Activated CD4-positive, alpha-beta T cell treated with anti-CD3 and anti-CD28 coated beads, Interleukin-2, Interleukin-6, amounts not matched to agents 100 ng/mL and 50 ng/mL, durations not matched to agents 16 hours and 8 hours (primary cell): ENCODE measurements at regions not wholly inside any gene's neighbourhood (a gene's known extent, or its start where the extent isn't known, plus 50 kb on each side); places are given as distances from the start of the nearest gene placed in this dataset.
"Not testable (repeated sequence)": the region's sequence is repeated elsewhere in the genome, so short reads cannot be mapped to it uniquely, and the experiment has no call there.

ENCODE experiments used
- DNase-seq: peaks from one replicate; pipeline ENCODE4 v3.0.0-alpha.2; 2020

DNA sequence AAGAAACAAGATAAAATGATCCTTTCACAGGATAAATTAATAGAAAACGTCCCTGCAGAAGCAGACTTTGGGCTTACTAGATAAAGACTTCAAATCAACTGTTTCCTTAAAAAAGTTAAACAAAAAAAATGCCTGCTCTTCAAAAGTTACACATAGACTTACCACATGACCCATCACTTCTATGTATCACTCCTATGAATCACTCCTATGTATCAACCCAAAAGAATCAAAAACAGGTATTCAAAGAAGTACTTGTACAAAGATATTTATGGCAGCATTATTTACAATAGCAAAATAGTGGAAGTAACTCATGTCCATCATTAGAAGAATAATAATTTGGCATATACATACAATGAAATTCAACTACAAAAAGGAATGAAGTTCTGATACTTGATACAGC is 56.3 kb upstream of the PRDM9 start:
- no peak for DNase-seq

DNA sequence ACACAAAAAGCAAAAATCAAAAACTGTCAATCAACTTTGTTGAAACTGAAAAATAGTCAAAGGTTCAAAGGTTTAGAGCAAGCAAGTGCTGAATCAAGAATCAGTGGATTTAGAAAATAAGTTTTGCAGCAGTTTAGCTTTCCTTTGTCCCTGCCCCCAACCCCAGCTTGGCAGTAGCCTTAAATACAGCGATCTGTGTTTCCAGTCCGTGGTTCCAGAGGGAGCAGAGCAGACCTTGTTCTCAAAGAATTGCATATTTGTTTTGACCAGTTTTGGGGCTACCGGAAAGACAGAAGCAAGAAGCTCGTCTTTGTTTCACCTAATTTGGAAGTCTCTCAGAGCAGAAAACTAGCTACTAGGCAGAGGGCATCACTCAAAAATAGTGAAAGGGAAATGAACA is 57.2 kb upstream of the PRDM9 start:
- no peak for DNase-seq

DNA sequence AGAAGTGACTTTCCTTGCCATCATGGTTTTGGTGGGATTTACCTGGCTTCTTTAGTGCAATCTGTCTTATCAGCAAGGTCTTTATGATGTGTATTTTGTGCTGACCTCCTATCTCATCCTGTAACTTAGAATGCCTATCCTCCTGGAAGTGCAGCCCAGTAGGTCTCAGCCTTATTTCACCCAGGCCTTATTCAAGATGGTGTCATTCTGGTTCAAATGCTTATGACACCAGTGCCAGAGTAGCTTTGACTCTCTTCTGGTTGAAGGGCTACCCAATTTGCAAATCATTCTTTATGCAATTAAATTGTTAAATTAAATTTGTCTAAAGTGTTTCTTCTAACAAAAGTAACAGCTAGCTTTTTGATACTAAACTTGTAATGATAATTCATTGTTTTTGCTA is 58.8 kb upstream of the PRDM9 start:
- no peak for DNase-seq

DNA sequence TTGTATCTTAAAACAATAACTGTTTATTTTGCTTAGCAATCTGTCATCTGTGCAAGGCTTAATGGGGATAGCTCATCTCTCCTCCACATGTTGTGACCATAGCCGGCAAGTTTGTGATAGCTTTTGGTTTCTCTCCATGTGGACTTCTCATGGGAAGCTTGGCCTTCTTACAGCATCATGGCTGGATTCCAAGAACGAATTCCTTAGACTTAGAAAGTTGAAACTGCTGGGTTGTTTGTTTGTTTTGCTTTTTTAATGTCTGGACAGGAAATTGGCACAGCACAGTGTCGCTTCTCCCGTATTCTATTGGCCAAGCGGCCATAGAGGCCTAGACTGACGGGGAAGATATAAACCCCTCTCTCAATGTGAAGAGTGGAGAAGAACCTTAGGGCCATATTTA is 61.0 kb upstream of the PRDM9 start:
- DNase-seq: no peak

DNA sequence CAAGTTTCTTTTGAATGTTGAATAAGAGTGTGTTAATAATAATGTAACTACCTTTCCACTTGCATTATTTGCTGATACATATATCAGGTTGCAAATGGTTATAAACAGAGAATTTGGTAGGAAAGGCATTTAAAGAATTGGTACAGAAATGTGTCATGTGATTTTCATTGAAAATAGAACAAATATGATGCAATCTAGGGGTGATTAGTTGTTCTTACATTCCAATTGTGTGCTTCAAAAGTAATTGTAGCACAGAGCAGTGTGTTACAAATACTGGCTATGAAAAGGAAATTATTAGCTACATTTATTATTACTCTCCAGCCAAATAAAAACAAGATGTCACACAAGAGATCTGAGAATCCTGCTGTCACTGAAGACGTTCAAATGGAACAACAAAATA is 61.8 kb upstream of the PRDM9 start:
- no peak for DNase-seq

DNA sequence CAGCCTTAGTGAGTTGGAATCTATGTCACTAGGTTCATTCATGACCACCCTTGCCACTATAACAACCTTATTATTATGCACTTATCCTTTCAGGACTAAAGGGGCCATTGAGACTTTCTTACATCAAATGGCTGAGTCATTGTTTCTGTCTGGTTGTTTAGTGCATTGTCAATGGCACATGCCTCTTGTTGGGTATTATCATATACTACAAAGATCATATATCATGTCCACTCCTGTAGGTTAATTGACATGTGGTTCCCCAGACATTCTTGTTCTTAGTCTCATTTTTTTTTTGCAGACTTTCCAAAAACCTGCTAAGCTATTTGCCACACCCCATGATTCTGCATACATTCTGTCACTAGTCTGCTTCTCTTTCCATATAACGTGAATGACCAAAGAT is 66.7 kb upstream of the PRDM9 start:
- DNase-seq: no peak

DNA sequence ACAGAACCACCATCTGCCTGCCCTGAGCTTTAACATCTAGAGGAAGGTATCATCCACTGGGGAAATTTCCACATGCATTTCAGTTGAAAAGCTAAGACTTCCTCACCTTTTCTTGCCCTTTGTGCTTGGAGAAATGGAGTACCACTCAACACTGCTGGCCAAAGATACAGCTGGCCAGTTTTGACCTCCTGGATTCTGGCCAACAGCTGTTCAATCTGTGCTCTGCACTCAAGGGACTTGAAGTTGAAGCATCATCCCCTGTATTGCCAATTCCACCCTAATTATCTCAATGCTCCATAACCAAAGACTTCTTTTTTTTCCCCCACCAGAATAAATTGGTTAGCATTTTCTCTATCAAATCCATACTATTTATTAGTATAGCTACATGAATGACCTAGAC is 70.4 kb upstream of the PRDM9 start:
- DNase-seq: no peak

DNA sequence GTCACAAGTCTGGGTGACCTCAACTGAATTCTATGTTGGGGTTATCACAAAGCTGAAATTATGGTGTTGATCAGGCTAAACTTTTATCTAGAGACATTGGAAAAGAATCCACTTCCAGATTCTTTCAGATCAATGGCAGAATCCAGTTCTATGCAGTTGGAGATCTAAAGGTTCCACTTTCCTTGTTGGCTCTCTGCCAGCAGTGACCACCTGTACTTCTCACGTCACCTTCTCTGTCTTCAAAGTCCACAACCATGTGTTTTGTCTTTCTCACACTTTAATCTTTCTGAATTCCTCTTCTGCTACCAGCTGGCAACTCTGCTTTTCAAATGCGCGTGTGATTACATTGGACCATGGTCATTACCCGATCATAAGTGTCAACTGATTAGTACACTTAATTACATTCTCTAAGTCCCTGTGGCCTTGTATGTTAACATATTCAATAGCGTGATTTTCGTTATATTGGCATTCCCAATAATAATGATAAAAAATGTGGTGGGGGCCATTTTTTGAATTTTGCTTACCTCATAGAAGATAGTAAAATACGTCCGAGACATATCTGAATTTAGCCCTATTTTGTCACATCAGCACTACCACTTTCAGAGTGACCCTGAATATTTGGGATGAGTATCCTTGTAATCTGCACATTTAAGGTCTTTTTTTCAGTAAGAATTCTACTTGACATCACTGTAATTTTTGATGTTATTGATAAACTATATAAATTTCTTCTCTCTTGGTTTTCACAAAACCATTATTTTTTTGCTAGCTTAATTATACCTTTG is 73.7 kb upstream of the PRDM9 start:
- DNase-seq: no peak

DNA sequence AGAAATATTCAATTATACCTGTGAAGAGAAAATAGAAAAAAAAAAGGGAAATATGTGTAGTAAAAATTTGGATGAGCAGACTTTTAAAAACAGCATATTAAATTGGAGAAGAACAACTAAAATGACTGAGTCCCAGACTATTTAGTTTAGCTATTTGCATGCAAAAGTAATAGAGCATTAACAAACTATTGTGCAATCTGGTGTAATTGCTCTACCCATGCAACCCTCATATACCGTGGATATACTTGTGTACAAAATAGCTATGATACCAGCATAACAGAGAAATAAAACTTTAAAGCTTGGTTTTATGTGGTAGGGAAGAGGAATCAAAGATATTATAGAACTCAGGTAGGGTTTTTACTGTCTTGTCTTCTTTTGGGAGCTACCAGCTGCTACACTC is 78.7 kb upstream of the PRDM9 start:
- DNase-seq: no peak

DNA sequence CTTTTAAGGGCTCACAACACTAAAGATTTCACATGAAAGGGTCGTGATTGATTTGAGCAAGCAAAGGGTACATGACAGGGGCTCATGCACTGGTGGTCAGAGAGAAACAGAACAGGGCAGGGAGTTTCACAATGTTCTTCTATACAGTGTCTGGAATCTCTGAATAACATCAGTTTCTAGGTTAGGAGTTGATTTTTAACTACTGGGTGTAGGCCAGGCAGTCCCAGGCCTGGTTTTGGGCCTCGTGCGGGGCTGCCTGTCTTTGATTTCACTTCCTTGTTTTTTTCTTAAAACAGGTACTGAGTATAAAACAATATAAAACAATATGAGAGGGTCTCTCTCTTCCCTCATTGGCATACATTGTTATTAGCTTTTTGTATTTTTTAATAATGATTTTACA is 87.2 kb upstream of the PRDM9 start:
- DNase-seq: not testable (repeated sequence)

DNA sequence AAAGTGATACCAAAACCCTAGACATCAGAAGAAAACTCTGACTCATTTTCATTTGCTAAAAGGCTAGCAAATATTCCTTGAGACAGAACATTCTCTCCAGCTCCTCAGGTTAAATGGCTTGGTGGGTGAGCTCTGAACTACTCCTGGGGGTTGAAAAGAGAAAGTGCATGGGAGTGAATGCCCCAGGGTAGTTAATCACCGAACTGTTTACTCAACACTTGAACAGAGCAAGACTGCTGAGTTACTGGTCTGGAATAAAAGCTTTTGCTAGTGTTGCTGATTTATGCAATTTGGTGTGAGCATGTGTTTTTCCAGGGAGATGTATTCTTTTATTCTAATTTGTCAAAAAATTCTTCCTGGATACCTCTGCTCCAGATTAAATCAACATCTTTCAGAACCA is 88.3 kb upstream of the PRDM9 start:
- DNase-seq: no peak

DNA sequence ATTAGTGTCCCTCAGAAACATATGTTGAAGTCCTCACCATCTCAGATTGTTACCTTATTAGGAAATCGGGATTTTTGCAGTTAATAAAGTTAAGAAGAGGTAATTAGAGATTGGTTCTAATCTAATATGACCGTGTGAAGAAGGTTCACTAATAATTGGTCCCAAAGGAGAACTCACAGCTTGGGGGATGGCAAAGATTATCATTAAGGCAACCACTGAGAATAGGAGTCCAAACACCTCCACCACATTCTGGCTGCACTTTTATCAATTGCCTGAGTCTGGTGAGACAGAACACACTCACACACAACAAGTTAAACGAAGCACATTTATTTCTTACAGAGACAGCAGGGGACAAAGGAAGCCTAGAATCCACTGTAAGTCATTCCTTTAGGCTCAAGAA is 94.9 kb upstream of the PRDM9 start:
- no peak for DNase-seq

DNA sequence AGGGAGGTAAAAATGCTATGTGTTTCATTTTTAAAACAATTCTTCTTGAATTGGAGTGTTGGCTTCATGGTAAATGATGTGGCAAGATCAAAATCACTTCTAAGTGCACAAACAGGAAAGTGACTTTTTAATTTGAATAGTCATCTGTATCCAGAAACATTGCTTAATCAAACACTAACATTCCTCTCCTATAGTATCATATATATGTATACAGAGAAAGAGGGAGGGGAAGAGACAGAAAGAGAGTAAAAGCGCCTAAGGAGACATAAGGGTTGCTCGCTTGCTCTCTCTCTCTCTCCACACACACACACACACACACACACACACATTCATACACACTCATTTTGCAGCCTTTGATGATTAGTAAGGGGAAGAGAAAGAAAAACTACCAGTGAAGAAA is 95.4 kb upstream of the PRDM9 start:
- DNase-seq: no peak

DNA sequence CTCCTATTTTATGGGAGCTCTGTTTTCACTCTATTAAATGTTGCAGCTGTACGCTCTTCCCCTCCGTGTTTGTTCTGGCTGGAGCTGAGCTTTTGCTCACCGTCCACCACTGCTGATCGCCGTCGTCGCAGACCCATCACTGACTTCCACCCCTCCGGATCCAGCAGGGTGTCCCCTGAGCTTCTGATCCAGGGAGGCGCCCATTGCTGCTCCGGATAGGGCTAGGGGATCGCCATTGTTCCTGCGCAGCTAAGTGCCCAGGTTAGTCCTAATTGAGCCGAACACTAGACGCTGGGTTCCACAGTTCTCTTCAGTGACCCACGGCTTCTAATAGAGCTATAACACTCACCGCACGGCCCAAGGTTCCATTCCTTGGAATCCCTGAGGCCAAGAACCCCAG is 96.2 kb upstream of the PRDM9 start:
- DNase-seq: no peak

DNA sequence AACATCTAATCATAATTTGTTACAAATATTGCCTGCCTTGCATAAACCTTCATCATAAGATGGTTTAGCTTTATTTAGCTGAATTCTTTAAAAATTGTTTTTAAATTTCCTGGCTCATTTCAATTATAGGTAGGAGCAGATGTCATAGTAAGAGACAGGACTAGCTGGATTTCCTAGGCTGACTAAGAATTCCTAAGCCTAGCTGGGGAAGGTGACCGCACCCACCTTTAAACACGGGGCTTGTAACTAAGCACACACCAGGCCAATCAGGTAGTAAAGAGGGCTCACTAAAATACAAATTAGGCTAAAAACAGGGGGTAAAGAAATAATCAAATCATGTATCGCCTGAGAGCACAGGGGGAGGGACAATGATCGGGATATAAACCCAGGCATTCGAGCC is 96.6 kb upstream of the PRDM9 start:
- not testable (repeated sequence) for DNase-seq

DNA sequence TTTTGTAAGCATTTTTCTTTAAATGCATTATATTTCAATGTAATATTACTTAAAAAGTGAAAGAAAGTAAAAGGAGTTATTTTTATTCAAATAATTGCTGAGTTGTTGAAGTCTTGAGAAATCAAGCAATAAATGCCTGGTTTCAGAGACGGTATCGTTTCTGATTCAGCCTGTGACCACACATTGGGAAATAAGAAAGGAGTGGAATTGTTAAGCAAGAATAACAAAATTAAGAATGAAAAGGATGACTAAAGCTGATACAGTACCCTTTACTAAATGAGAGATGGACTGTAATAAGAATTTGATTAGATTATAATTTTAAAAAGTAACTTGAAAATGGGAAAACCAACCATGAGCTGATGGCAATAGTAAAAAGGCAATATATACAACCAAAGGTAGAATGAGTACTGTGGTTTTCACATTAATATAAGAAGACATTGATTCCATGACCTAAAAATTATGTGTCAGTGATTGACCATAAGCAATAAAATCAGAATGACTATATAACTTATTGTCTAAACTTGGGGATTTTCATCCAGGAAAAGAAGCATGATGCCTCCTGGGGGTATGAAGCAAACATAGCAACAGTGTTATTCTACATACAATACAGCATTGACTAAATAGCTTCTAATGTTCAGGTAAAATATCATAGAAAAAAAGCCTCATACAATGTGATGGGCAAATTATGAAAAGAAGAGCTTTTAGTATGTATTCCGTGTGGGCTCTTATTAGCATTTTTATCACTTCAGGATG is 101.9 kb upstream of the PRDM9 start:
- no peak for DNase-seq

DNA sequence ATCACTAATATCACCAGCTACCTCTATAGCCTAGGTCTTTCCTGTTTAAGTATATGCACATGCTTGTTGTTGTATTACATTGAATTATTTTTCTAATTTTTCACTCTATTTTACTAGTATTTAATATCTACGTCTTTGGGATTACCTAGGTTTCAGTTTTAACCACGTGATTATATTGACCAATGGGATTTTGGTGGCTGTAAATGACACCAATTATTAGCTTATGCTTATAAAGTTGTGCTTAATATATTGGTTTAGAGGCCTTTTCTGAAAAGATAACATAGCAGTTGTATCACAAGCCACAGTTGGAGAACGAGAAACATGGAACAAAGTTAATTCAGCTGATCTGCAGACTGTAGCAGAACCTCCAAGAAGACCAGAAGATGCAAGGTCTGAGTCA is 104.8 kb upstream of the PRDM9 start:
- DNase-seq: no peak

DNA sequence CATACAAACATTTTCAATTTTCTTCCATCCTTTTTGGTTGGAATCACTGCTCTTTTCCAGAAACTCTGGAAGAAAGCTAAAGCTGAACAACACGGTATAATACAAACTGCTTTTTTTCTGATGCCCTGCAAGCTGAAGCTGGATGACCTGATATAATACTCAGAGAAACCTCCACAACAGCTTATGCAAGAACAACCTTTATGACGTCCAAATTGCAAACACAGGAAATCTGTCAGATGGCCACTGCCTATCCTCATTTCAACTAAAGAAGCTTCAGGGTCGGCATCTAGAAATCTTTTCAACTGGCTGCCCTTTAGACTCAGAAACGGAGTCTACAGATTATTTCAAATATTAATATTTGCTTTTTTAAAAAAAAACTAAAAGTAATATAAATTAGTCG is 106.5 kb upstream of the PRDM9 start:
- DNase-seq: no peak

DNA sequence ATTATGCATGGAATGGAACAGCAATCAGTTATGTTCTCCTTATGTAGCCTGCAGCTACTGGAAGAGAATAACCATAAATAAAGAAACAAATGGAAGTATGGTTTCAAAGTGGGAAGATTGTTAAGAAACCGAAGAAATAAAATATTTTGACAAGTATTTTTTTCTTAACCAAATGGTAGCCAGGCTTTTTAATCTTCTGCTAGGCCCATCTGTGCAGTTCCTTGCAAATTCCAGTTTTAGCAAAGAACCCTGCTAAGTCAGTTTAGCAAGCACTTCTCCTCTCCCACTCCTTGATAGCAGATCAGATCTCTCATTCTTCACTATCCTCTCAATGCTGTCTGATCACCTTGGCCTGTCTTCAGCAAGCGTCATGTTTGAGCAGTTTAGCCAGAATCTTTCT is 111.1 kb upstream of the PRDM9 start:
- no peak for DNase-seq

DNA sequence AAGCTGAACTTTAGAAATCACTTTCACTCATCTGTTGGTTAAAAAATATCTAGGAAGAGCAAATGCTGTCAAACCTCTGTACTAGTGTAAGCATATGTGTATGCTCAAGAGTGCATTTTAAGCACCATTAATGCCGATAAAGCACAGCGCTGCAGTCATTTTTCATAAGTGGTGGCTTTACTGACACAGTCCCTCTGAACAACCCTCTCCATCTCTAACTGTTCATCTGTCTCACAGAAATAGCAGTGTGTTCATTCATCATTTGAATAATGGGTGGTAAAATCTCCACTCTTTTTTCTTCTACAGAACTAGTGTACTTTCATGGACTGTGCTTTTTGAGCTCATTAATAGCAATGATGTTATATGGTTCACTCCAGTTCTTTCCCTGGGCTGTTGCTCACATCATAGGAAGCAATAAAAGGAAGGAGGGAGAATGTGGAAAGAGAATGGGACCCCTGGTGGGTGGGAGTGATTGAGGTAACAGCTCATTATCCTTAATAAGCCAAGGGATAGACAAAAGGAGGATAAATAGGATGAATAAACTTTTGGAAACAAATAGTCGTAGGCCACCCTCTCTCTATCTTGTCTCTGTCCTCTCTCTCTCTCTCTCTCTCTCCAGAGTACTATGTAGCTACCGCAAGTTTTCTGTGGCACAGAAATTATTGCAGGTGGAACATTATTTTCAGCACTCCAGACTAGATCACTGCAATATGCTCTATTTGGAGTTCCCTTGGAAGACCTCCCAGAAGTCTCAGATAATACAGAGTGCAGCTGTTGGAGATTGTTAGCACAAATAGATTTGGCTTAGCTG is 117.9 kb upstream of the PRDM9 start:
- DNase-seq: no peak

DNA sequence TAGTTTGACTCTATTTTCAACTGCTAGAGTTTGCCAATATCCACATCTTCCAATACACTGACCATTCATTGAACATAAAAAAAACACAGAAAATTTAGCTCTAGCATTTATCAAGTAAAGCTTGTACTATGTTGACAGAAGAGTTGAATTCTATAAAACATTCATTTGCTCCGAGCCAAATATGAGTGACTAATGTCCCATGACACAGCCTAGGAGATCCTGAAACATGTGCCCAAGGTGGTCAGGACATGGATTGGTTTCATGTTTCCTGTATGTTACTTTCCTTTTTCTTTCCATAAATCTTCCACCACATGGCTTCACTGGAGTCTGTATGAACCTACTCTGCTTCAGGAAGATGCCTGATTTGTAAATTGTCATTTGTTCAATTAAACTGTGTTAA is 122.4 kb upstream of the PRDM9 start:
- no peak for DNase-seq

DNA sequence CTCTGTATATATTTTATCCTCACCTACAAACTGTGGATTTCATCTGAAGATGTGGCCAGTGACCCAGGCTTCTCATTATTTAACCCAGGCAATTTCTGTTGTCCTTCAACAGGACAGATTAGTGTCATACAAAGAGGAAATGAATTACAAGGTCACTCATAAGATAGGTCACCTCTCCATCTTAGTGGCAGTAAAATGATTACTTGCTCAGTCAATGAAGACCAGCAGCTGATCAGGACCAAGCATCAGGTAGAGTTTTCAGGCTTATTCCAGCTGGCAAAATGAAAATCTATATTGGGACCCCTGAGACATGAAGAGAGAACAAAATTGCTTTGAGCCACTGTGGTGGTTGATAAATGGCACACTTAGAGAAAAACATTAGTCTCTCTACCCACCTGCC is 135.2 kb upstream of the PRDM9 start:
- no peak for DNase-seq

DNA sequence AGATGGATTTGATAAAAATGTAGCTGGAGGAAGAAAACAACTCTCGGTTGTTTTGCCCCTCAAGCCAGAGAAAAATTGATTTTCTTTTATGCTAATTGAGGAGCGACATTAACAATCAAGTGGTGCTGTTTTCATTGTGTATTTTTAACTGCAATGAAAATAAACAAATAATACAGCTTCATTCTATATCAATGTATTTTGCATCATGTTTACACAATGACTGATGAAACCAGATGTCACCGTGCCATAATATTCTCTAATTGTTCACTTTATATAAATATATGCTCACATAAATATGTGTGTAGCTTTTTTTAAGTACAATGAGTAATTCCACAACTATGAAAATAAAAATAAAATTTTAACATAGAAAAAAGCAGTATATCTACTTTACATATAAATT is 139.0 kb upstream of the PRDM9 start:
- DNase-seq: no peak

DNA sequence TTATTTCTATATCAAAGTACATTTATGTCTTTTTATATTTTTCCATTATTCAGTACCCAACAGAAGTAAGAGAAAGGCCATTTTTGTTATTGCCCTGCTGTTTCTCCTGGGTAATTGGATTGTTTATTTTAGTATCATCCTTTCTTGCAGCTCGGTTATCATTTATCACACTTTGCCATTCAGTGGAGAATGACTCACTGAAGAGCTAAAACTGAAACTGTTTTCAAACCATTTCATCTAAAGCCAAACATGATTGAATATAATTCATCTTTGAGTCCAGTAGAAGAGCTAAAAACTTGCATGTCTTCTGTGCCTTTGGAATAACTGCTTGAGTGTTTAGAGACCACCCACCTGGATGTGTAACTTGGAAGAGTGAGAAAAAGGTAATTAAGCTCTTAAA is 139.5 kb upstream of the PRDM9 start:
- DNase-seq: no peak
